ENCODE measurements at regions not wholly inside any gene's neighbourhood (a gene's known extent, or its start where the extent isn't known, plus 50 kb on each side); places are given as distances from the start of the nearest gene placed in this dataset.

DNA sequence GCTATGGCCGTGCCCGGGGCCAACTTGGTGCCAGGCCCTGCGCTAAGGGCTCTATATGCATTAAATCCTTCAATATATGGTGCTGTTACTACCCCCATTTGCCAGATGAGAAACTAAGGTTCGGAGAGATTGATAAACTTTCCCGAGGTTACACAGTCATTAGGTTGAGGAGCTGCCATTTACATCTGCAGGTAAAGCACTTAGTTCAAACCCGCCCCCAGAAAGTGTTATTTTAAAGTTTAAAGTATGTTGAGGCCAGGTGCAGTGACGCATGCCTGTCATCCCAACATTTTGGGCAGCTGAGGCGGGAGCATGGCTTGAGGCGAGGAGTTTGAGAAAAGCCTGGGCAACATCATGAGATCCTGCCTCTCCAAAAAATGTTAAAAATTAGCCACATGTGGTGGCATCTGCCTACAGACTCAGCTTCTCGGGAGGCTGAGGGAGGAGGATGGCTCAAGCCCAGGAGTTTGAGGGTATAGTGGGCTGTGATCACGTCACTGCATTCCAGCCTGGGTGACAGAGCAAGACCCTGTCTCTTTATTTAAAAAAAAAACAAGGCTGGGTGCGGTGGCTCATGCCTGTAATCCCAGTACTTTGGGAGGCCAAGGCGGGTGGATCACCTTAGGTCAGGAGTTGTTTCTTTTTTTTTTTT lies 264.7 kb downstream of the PARN start:
- Histone ChIP-seq H4K20me1 (ENCODE audit: control insufficient read depth, insufficient read depth, insufficient read length) (no peaks in the 10 kb centered on the region), H3K79me1 (ENCODE audit: insufficient read depth, low read depth, low read length, poor library complexity, severe bottlenecking) (no peaks in the 10 kb centered on the region), H3K23me2 (ENCODE audit: insufficient read length, low read depth, low read length, poor library complexity, severe bottlenecking) (no peaks in the 10 kb centered on the region), H4K5ac (ENCODE audit: insufficient read length, low read depth, low read length) (no peak overlapping the region), H3K79me2 (ENCODE audit: insufficient read depth, low read length) (no peaks in the 10 kb centered on the region), H2AK5ac (ENCODE audit: insufficient read length, low read length) (no peak overlapping the region), H3K14ac (ENCODE audit: insufficient read depth, low read length) (no peak overlapping the region), H2AFZ (ENCODE audit: low read length) (no peak overlapping the region), H2BK12ac (ENCODE audit: insufficient read length, low read depth, low read length) (no peak overlapping the region), H2BK15ac (ENCODE audit: low read depth, low read length) (no peak overlapping the region), H3K9me3 (ENCODE audit: control insufficient read depth, low read depth, low read length) (no peaks in the 10 kb centered on the region), H3K56ac (ENCODE audit: insufficient read length, low read depth, low read length) (no peak overlapping the region), H3K27me3 (ENCODE audit: insufficient read depth, low read length) (no peaks in the 10 kb centered on the region), H3K4me2 (ENCODE audit: insufficient read depth, insufficient read length, low read length) (no peak overlapping the region), H3K4ac (ENCODE audit: low read depth, low read length) (no peak overlapping the region), H3K23ac (ENCODE audit: insufficient read length, low read depth, low read length) (no peak overlapping the region), H3K9ac (ENCODE audit: extremely low read depth, insufficient read length, low read length) (no peak overlapping the region), H4K91ac (ENCODE audit: insufficient read length, low read depth, low read length) (no peak overlapping the region), H3K18ac (ENCODE audit: insufficient read length, low read depth, low read length) (no peak overlapping the region), H2BK120ac (ENCODE audit: low read depth, low read length, poor library complexity, severe bottlenecking) (no peak overlapping the region), H2BK5ac (ENCODE audit: insufficient read length, low read length) (no peak overlapping the region), H3T11ph (ENCODE audit: low read length) (no peak overlapping the region), H3K27ac (ENCODE audit: insufficient read length, low read depth, low read length) (no peak overlapping the region), H3K4me1 (ENCODE audit: insufficient read depth, low read length) (no peaks in the 10 kb centered on the region), H2BK20ac (ENCODE audit: low read depth, low read length, poor library complexity, severe bottlenecking) (no peak overlapping the region), H4K8ac (replicated peaks; ENCODE audit: insufficient read length, low read depth, low read length) (no peak overlapping the region)
- H3K27me3 Mint-ChIP-seq (ENCODE audit: low read depth) = peaks cover 4% of the 10 kb centered on the region
- no peak overlapping the region for H3K27ac Mint-ChIP-seq
- TF ChIP-seq, protein P1, sequence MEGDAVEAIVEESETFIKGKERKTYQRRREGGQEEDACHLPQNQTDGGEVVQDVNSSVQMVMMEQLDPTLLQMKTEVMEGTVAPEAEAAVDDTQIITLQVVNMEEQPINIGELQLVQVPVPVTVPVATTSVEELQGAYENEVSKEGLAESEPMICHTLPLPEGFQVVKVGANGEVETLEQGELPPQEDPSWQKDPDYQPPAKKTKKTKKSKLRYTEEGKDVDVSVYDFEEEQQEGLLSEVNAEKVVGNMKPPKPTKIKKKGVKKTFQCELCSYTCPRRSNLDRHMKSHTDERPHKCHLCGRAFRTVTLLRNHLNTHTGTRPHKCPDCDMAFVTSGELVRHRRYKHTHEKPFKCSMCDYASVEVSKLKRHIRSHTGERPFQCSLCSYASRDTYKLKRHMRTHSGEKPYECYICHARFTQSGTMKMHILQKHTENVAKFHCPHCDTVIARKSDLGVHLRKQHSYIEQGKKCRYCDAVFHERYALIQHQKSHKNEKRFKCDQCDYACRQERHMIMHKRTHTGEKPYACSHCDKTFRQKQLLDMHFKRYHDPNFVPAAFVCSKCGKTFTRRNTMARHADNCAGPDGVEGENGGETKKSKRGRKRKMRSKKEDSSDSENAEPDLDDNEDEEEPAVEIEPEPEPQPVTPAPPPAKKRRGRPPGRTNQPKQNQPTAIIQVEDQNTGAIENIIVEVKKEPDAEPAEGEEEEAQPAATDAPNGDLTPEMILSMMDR (conservative IDR thresholded peaks at IDR 0.05) = no peak
- no CpG with 5 or more reads among the region's 13 CpGs for WGBS (ENCODE audit: extremely low coverage, insufficient read length, low lambda C conversion rate)
- no peak for DNase-seq
- H3K9me3 Mint-ChIP-seq = no peaks in the 10 kb centered on the region
- H3K36me3 Mint-ChIP-seq (ENCODE audit: insufficient read depth in 1 of 3, low read depth in 3 of 3) = no peaks in the 10 kb centered on the region; a peak in 1 of 7 replicates
- peaks cover 6 to 14% of the 10 kb centered on the region in 2 experiments; a peak in 3 of 4 replicates for H3K4me1 Mint-ChIP-seq
- no peak overlapping the region for H3K4me3 Mint-ChIP-seq

Data from H9 (cell line).